NB4 (cell line): ENCODE measurements at regions not wholly inside any gene's neighbourhood (a gene's known extent, or its start where the extent isn't known, plus 50 kb on each side); places are given as distances from the start of the nearest gene placed in this dataset.

Experiments used
- CTCF ChIP-seq: IDR thresholded peaks from one replicate; pipeline ENCODE4 v1.5.1; 2012; ENCODE audit warnings: low read depth, low read length
- MAX ChIP-seq: IDR thresholded peaks from 2 replicates; pipeline ENCODE4 v1.6.1; 2011; ENCODE audit warnings: low read depth, low read length
- MYC ChIP-seq: IDR thresholded peaks from 2 replicates; pipeline ENCODE4 v1.6.1; 2011; ENCODE audit warnings: low read depth, low read length
- POLR2A ChIP-seq: IDR thresholded peaks from 2 replicates; pipeline ENCODE4 v1.6.1; 2011; ENCODE audit warnings: mild to moderate bottlenecking; ENCODE audit not compliant: insufficient read length; ENCODE audit errors: extremely low read depth

- TF ChIP-seq CTCF: no peak
- TF ChIP-seq MAX: no peak
- TF ChIP-seq POLR2A: no peak
- TF ChIP-seq MYC: no peak
Observed at GRCh38 chr6:84360039-84360438, 132.6 kb upstream of the CEP162 start.
